GM12878 (cell line): ENCODE measurements at regions not wholly inside any gene's neighbourhood (a gene's known extent, or its start where the extent isn't known, plus 50 kb on each side); places are given as distances from the start of the nearest gene placed in this dataset.
"Not testable (repeated sequence)": the region's sequence is repeated elsewhere in the genome, so short reads cannot be mapped to it uniquely, and the experiment has no call there.

Experiments used
- ATAC-seq: fragments of 200-7000 bp; cut with Tn5 transposase; 3 replicates; pipeline ENCODE4 v1.9.1; 2020; ENCODE audit warnings: mild to moderate bottlenecking, moderate library complexity
- BruUV-seq: library from RNA; stranded (reverse); fragments of 400-500 nt; replicated peaks from 2 replicates; lab custom pipeline; 2021; lab: Mats Ljungman, UMichigan
- CTCF ChIA-PET: fragments of 300-600 bp; sonication (Branson Sonifier 250); formaldehyde crosslinking; extraction: SDS; loops from one replicate; lab custom pipeline; 2021; ENCODE audit warnings: inconsistent platforms; lab: Yijun Ruan, JAX
- POLR2A ChIA-PET: fragments of 350-600 bp; formaldehyde crosslinking; extraction: SDS; loops from one replicate; lab custom pipeline; 2021; ENCODE audit warnings: inconsistent platforms; lab: Charles Lee
- RAD21 ChIA-PET: fragments of 300-600 bp; sonication (Branson Sonifier 250); formaldehyde crosslinking; loops from one replicate; lab custom pipeline; 2023; ENCODE audit warnings: antibody characterized with exemption; ENCODE audit not compliant: unreplicated experiment; lab: Charles Lee
- SMC1A ChIA-PET: fragments of 300-600 bp; sonication (Branson Sonifier 250); formaldehyde crosslinking; loops from one replicate; lab custom pipeline; 2023; ENCODE audit not compliant: unreplicated experiment, uncharacterized antibody; lab: Charles Lee
- DNase-seq: peaks from one replicate; pipeline ENCODE4 v3.0.0-alpha.2; 2011; ENCODE audit warnings: low read depth, low spot score
- FAIRE-seq: peaks from 3 replicates; lab custom pipeline; 2011; peaks lifted over from hg19 to GRCh38; lab: Jason Lieb, UNC
- H2AFZ ChIP-seq: 2 replicates; pipeline ENCODE4 v1.6.0; 2011; ENCODE audit warnings: low read depth, low read length, control low read depth; ENCODE audit not compliant: control insufficient read depth
- H3K27ac ChIP-seq: 2 replicates; pipeline ENCODE4 v1.5.1; 2011; ENCODE audit warnings: control low read depth; ENCODE audit not compliant: control insufficient read depth, insufficient read depth
- H3K27me3 ChIP-seq, 2 experiments: replicated peaks in 1 of 2; 2 replicates each; pipeline versions ENCODE4 v1.6.0 to v1.6.1; 2011; ENCODE audit warnings: low read length in 1 of 2; ENCODE audit not compliant: control insufficient read depth in 2 of 2, insufficient read depth in 2 of 2
- H3K36me3 ChIP-seq, 2 experiments: 2 replicates each; pipeline ENCODE4 v1.5.1; 2011; ENCODE audit warnings: low read length in 1 of 2; ENCODE audit not compliant: control insufficient read depth in 2 of 2, insufficient read depth in 2 of 2
- H3K4me1 ChIP-seq: 2 replicates; pipeline ENCODE4 v1.6.1; 2011; ENCODE audit warnings: mild to moderate bottlenecking, low read length, moderate library complexity, mixed read lengths; ENCODE audit not compliant: control insufficient read depth, insufficient read depth
- H3K4me2 ChIP-seq: 2 replicates; pipeline ENCODE4 v1.6.0; 2011; ENCODE audit warnings: control low read depth; ENCODE audit not compliant: control insufficient read depth, insufficient read depth
- H3K4me3 ChIP-seq: fragments of 200-600 bp; sonication (generic); 2 replicates; pipeline ENCODE4 v1.5.1; 2016
- H3K79me2 ChIP-seq: 2 replicates; pipeline ENCODE4 v1.6.0; 2011; ENCODE audit warnings: low read length; ENCODE audit not compliant: control insufficient read depth, insufficient read depth
- H3K9ac ChIP-seq: 2 replicates; pipeline ENCODE4 v1.8.0; 2011; ENCODE audit warnings: low read length, control low read depth, mixed read lengths; ENCODE audit not compliant: control insufficient read depth, insufficient read depth
- H3K9me3 ChIP-seq: replicated peaks from 3 replicates; pipeline ENCODE4 v1.5.1; 2011; ENCODE audit warnings: mild to moderate bottlenecking, low read length; ENCODE audit not compliant: control insufficient read depth, insufficient read depth
- H4K20me1 ChIP-seq: 2 replicates; pipeline ENCODE4 v1.6.0; 2011; ENCODE audit not compliant: control insufficient read depth, insufficient read depth
- CHD1 ChIP-seq: IDR thresholded peaks from 2 replicates; pipeline ENCODE4 v1.6.1; 2012; ENCODE audit warnings: low read depth, low read length, improper control_type of control experiment
- CREM ChIP-seq: IDR thresholded peaks from 2 replicates; pipeline ENCODE4 v1.6.1; 2014; ENCODE audit warnings: antibody characterized with exemption, low read depth
- EZH2 ChIP-seq: IDR thresholded peaks from 2 replicates; pipeline ENCODE4 v1.6.1; 2012; ENCODE audit warnings: low read depth, mild to moderate bottlenecking, control low read depth, inconsistent platforms, low read length, borderline replicate concordance; ENCODE audit not compliant: control insufficient read depth
- FOXK2 ChIP-seq: fragments of 450-650 bp; IDR thresholded peaks from 2 replicates; pipeline ENCODE4 v1.6.1; 2017; ENCODE audit warnings: mild to moderate bottlenecking, moderate library complexity
- ZNF274 ChIP-seq: IDR thresholded peaks from one replicate; pipeline ENCODE4 v1.8.0; 2011; ENCODE audit not compliant: insufficient read length, insufficient read depth
- WGBS: methylation state at CpG from one replicate; pipeline ENCODE4 v1.1.6; 2016; ENCODE audit warnings: low lambda C conversion rate; ENCODE audit not compliant: insufficient replicate concordance, insufficient coverage; ENCODE audit errors: missing lambda C conversion rate; 5-methylcytosine and 5-hydroxymethylcytosine counted together
- in situ Hi-C: fragments of 300-500 bp; cut with MboI; formaldehyde crosslinking; loops from 9 replicates; pipeline ENCODE4 v1.14.3; 2018; ENCODE audit warnings: mixed read lengths
- intact Hi-C: fragments of 100-400 bp; cut with micrococcal nuclease; formaldehyde crosslinking; loops from one replicate; pipeline ENCODE4 v1.14.2; 2022; ENCODE audit not compliant: unreplicated experiment

DNA sequence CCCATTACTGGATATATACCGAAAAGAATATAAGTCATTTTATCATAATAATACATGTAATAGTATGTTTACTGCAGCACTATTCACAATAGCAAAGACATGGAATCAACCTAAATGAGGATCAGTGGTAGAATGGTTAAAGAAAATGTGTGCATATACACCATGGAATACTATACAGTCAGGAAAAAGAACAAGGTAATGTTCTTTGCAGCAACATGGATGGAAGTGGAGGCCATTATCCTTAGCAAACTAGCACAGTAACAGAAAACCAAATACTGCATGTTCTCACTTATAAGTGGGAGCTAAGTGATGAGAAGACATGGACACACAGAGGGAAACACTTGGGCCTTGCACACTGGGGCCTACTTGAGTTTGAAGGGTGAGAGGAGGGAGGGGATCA lies 207.4 kb upstream of the APOOL start (continued):
- no peak for TF ChIP-seq EZH2
- no peak for TF ChIP-seq CREM

DNA sequence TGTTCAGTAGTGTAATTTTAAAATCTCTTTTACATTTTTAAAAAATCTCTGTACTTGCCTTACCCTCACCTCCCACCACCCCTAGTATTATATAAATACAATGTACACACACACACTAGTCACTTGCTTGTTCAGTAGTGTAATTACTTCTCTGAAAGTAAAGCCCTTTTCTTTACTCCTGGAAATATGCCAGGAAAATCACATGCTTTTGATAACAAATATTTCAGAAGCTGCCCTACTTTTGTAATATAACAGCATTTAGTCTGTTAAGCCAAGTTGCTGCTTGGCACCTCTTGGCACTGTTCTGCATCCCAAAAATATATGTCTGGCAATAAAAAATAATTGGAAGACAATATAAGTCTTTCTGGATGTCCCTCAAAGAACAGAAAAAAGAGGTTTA lies 172.8 kb upstream of the APOOL start:
- no TSS peak for BruUV-seq
- H2AFZ ChIP-seq, result no peak overlapping the region
- H4K20me1 ChIP-seq, result no peaks in the 10 kb centered on the region
- H3K79me2 ChIP-seq, result no peaks in the 10 kb centered on the region
- CTCF ChIA-PET, result no interaction called here
- no peak for DNase-seq
- H3K9me3 ChIP-seq, result no peaks in the 10 kb centered on the region
- in situ Hi-C loops (no loop called here), intact Hi-C loops (no loop called here)
- H3K4me3 ChIP-seq, result no peak overlapping the region
- ATAC-seq, result no peak
- H3K27ac ChIP-seq, result no peak overlapping the region
- POLR2A ChIA-PET, result no interaction called here
- FAIRE-seq, result no peak
- no peaks in the 10 kb centered on the region for H3K27me3 ChIP-seq
- no peak overlapping the region for H3K4me2 ChIP-seq
- TF ChIP-seq ZNF274, result no peak
- no peak for TF ChIP-seq CHD1
- no peak for TF ChIP-seq FOXK2
- TF ChIP-seq, all 136 proteins: peak for 0
- Histone ChIP-seq H3K36me3 (no peaks in the 10 kb centered on the region), H3K9ac (no peak overlapping the region), H3K4me1 (no peaks in the 10 kb centered on the region)
- ChIA-PET SMC1A (no interaction called here), RAD21 (no interaction called here)

DNA sequence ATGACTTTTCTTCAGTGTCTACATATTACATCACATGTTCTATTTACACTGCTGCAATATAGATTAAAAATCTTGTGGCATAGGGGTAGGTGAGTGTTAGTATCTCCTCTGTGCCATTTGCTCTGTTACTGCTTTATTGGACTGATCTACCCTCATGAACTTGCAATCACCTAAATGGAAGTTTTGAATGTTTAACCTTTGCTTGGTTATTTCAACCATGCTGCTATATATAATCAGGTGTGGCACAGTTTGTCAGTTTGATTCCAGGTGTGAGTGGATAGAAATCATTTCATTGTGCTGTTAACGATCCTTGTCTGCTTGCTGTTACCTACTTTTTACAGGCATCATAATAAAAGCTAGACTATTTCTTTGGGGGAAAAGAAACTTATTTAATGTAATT lies 157.1 kb upstream of the APOOL start:
- 42% methylated on average over 1 of the region's 1 CpG for WGBS
- CTCF ChIA-PET, result not testable (repeated sequence)

DNA sequence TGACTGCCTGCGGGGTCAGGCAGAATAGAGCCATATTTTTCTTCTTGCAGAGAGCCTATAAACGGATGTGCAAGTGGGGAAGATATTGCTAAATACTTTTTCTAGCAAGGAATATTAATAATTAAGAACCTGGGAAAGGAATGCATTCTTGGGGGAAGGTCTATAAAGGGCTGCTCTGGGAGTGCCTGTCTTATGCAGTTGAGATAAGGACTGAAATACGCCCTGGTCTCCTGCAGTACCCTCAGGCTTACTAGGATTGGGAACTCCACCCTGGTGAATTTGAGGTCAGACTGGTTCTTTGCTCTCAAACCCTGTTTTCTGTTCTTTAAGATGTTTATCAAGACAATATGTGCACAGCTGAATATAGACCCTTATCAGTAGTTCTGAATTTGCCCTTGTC lies 152.5 kb upstream of the APOOL start:
- H3K9ac ChIP-seq, POLR2A ChIA-PET, H3K4me3 ChIP-seq, intact Hi-C loops, H3K27ac ChIP-seq, CTCF ChIA-PET, H3K79me2 ChIP-seq, BruUV-seq, H3K9me3 ChIP-seq, SMC1A ChIA-PET, ATAC-seq, H3K36me3 ChIP-seq, in situ Hi-C loops, H3K4me2 ChIP-seq, RAD21 ChIA-PET, H4K20me1 ChIP-seq, H3K4me1 ChIP-seq, DNase-seq, H3K27me3 ChIP-seq, FAIRE-seq, H2AFZ ChIP-seq: not testable (repeated sequence)
- 16% methylated on average over 3 of the region's 3 CpGs for WGBS

More for the DNA sequence above, 157.1 kb upstream of the APOOL start:
- H2AFZ ChIP-seq, H3K4me2 ChIP-seq, H3K4me1 ChIP-seq, H3K79me2 ChIP-seq, in situ Hi-C loops, intact Hi-C loops, FAIRE-seq, POLR2A ChIA-PET, H3K4me3 ChIP-seq, H3K27ac ChIP-seq, SMC1A ChIA-PET, H3K9me3 ChIP-seq, H3K9ac ChIP-seq, DNase-seq, H4K20me1 ChIP-seq, ATAC-seq, BruUV-seq, H3K27me3 ChIP-seq, RAD21 ChIA-PET, H3K36me3 ChIP-seq: not testable (repeated sequence)
